Sigmoid colon (tissue), 6 donors: ENCODE measurements at regions not wholly inside any gene's neighbourhood (a gene's known extent, or its start where the extent isn't known, plus 50 kb on each side); places are given as distances from the start of the nearest gene placed in this dataset.

ENCODE experiments used
- DNase-seq: peaks from one replicate; pipeline ENCODE4 v3.0.0-alpha.2; 2019
- H3K27ac ChIP-seq, 4 donors: fragments of 200-600 bp; sonication (generic); one replicate each; pipeline ENCODE4 v1.5.1; 2016 to 2019; ENCODE audit warnings: mild to moderate bottlenecking in 1 of 4
- H3K27me3 ChIP-seq, 3 donors: fragments of 200-600 bp; sonication (generic); one replicate each; pipeline ENCODE4 v1.5.1; 2019; ENCODE audit warnings: mild to moderate bottlenecking in 1 of 3
- H3K36me3 ChIP-seq, 4 donors: fragments of 200-600 bp; sonication (generic); one replicate each; pipeline ENCODE4 v1.5.1; 2016 to 2019
- H3K4me1 ChIP-seq, 4 donors: fragments of 200-600 bp; sonication (generic); one replicate each; pipeline ENCODE4 v1.5.1; 2017 to 2019
- H3K4me3 ChIP-seq, 4 donors: fragments of 200-600 bp; sonication (generic); one replicate each; pipeline ENCODE4 v1.5.1; 2017 to 2019; ENCODE audit warnings: mild to moderate bottlenecking in 2 of 4, moderate library complexity in 1 of 4
- H3K9me3 ChIP-seq, 4 donors: fragments of 200-600 bp in 3 of 4; sonication (generic) in 3 of 4; one replicate each; pipeline versions ENCODE4 v1.5.1 to v1.6.1; 2013 to 2019
- CTCF ChIP-seq, 4 experiments: fragments of 450-650 bp in 3 of 4; fragments of 200-600 bp in 1 of 4; IDR thresholded peaks; one replicate each; pipeline ENCODE4 v1.5.1; 2016 to 2019; ENCODE audit warnings: antibody characterized with exemption in 4 of 4, mild to moderate bottlenecking in 3 of 4, moderate library complexity in 2 of 4
- EP300 ChIP-seq, 4 donors: sonication (generic); formaldehyde crosslinking; IDR thresholded peaks; one replicate each; pipeline ENCODE4 v1.6.1; 2017; ENCODE audit warnings: antibody characterized with exemption in 4 of 4
- POLR2A ChIP-seq, 2 donors: fragments of 450-650 bp; IDR thresholded peaks; one replicate each; pipeline ENCODE4 v1.6.1; 2016; ENCODE audit warnings: antibody characterized with exemption in 2 of 2, mild to moderate bottlenecking in 2 of 2, moderate library complexity in 2 of 2
- POLR2AphosphoS5 ChIP-seq, 4 donors: sonication (generic); formaldehyde crosslinking; IDR thresholded peaks; one replicate each; pipeline ENCODE4 v1.6.1; 2017; ENCODE audit warnings: antibody characterized with exemption in 4 of 4
- WGBS, 2 donors: extraction: QIAGEN DNeasy Blood & Tissue Kit; methylation state at CpG; one replicate each; pipeline ENCODE4 v1.1.7; 2013; 5-methylcytosine and 5-hydroxymethylcytosine counted together
- intact Hi-C: fragments of 100-400 bp; cut with DNase I; formaldehyde crosslinking; loops from one replicate; pipeline ENCODE4 v1.15.1; 2023
- donor health status: healthy with polysubstance abuse.
- donor health status: healthy.

- DNase-seq = no peak
- H3K9me3 ChIP-seq = no peaks in the 10 kb centered on the region
- H3K36me3 ChIP-seq = no peaks in the 10 kb centered on the region
- peaks cover 0 to 6% (median 0%) of the 10 kb centered on the region in 3 donors for H3K27me3 ChIP-seq
- no peaks in the 10 kb centered on the region for H3K4me1 ChIP-seq
- H3K27ac ChIP-seq = no peak overlapping the region
- intact Hi-C loops = no loop called here
- no peak overlapping the region for H3K4me3 ChIP-seq
- WGBS, 2 donors = 46 to 77% methylated on average over 6 of the region's 6 CpGs
- TF ChIP-seq CTCF (IDR thresholded peaks at IDR 0.05) (no peak), POLR2AphosphoS5 (IDR thresholded peaks at IDR 0.05) (no peak)
Measured at GRCh38 chr7:156147104-156147503, 334.8 kb upstream of the SHH start.

- 83 to 89% methylated on average over 8 of the region's 8 CpGs for WGBS, 2 donors
- Histone ChIP-seq H3K4me3 (no peak overlapping the region), H3K36me3 (no peaks in the 10 kb centered on the region), H3K4me1 (no peaks in the 10 kb centered on the region), H3K27ac (no peak overlapping the region), H3K27me3 (peaks cover 0 to 3% (median 0%) of the 10 kb centered on the region in 3 donors), H3K9me3 (no peaks in the 10 kb centered on the region)
- intact Hi-C loops = no loop called here
- DNase-seq = no peak
- no peak for TF ChIP-seq CTCF (IDR thresholded peaks at IDR 0.05)
- no peak for TF ChIP-seq EP300 (IDR thresholded peaks at IDR 0.05)
- TF ChIP-seq POLR2AphosphoS5 (IDR thresholded peaks at IDR 0.05) = no peak
- no peak for TF ChIP-seq POLR2A (IDR thresholded peaks at IDR 0.05)
Measured at GRCh38 chr7:156145996-156146395, 333.7 kb upstream of the SHH start.

GRCh38 chr7:156145184-156145583, 332.9 kb upstream of the SHH start:
- H3K36me3 ChIP-seq = no peaks in the 10 kb centered on the region
- H3K9me3 ChIP-seq = no peaks in the 10 kb centered on the region
- H3K4me1 ChIP-seq = no peaks in the 10 kb centered on the region
- TF ChIP-seq POLR2AphosphoS5 (IDR thresholded peaks at IDR 0.05) (no peak), CTCF (IDR thresholded peaks at IDR 0.05) (no peak), EP300 (IDR thresholded peaks at IDR 0.05) (no peak), POLR2A (IDR thresholded peaks at IDR 0.05) (no peak)
- DNase-seq = no peak
- WGBS, 2 donors = 42 to 72% methylated on average over 6 of the region's 6 CpGs
- H3K4me3 ChIP-seq = no peak overlapping the region
- H3K27ac ChIP-seq = no peak overlapping the region
- intact Hi-C loops = no loop called here
- no peaks in the 10 kb centered on the region for H3K27me3 ChIP-seq

- TF ChIP-seq CTCF (IDR thresholded peaks at IDR 0.05) (no peak), POLR2AphosphoS5 (IDR thresholded peaks at IDR 0.05) (no peak), POLR2A (IDR thresholded peaks at IDR 0.05) (no peak), EP300 (IDR thresholded peaks at IDR 0.05) (no peak)
- 76 to 78% methylated on average over 7 of the region's 7 CpGs for WGBS, 2 donors
- intact Hi-C loops = no loop called here
- no peaks in the 10 kb centered on the region for H3K36me3 ChIP-seq
- no peak overlapping the region for H3K27ac ChIP-seq
- DNase-seq = no peak
- H3K27me3 ChIP-seq = peaks cover 0 to 6% (median 0%) of the 10 kb centered on the region in 3 donors
- H3K4me1 ChIP-seq = no peaks in the 10 kb centered on the region
- H3K9me3 ChIP-seq = no peaks in the 10 kb centered on the region
- no peak overlapping the region for H3K4me3 ChIP-seq
Measured at GRCh38 chr7:156143683-156144082, 331.4 kb upstream of the SHH start.

GRCh38 chr7:156143158-156143557, 330.9 kb upstream of the SHH start:
- no peak for DNase-seq
- WGBS, 2 donors = 93 to 94% methylated on average over 25 of the region's 25 CpGs
- no peak overlapping the region for H3K4me3 ChIP-seq
- H3K27me3 ChIP-seq = peaks cover 0 to 6% (median 0%) of the 10 kb centered on the region in 3 donors
- TF ChIP-seq POLR2AphosphoS5 (IDR thresholded peaks at IDR 0.05) (no peak), EP300 (IDR thresholded peaks at IDR 0.05) (no peak), POLR2A (IDR thresholded peaks at IDR 0.05) (no peak), CTCF (IDR thresholded peaks at IDR 0.05) (no peak)
- no peak overlapping the region for H3K27ac ChIP-seq
- intact Hi-C loops = no loop called here
- H3K4me1 ChIP-seq = no peaks in the 10 kb centered on the region
- H3K9me3 ChIP-seq = no peaks in the 10 kb centered on the region
- no peaks in the 10 kb centered on the region for H3K36me3 ChIP-seq
